Suprapubic skin (tissue), 4 donors: ENCODE measurements at regions not wholly inside any gene's neighbourhood (a gene's known extent, or its start where the extent isn't known, plus 50 kb on each side); places are given as distances from the start of the nearest gene placed in this dataset.
"Not testable (repeated sequence)": the region's sequence is repeated elsewhere in the genome, so short reads cannot be mapped to it uniquely, and the experiment has no call there.

Source experiments
- DNase-seq, 2 donors: peaks; one replicate each; pipeline ENCODE4 v3.0.0-alpha.2; 2019; ENCODE audit warnings: low spot score in 2 of 2
- H3K27ac ChIP-seq: fragments of 200-600 bp; sonication (generic); one replicate; pipeline ENCODE4 v1.5.1; 2019
- H3K27me3 ChIP-seq: fragments of 200-600 bp; sonication (generic); one replicate; pipeline ENCODE4 v1.5.1; 2019
- H3K36me3 ChIP-seq: fragments of 200-600 bp; sonication (generic); one replicate; pipeline ENCODE4 v1.5.1; 2019
- H3K4me1 ChIP-seq: fragments of 200-600 bp; sonication (generic); one replicate; pipeline ENCODE4 v1.5.1; 2019
- H3K4me3 ChIP-seq: fragments of 200-600 bp; sonication (generic); one replicate; pipeline ENCODE4 v1.5.1; 2019; ENCODE audit warnings: mild to moderate bottlenecking
- H3K9me3 ChIP-seq: fragments of 200-600 bp; sonication (generic); one replicate; pipeline ENCODE4 v1.5.1; 2019
- EP300 ChIP-seq: sonication (generic); formaldehyde crosslinking; IDR thresholded peaks from one replicate; pipeline ENCODE4 v1.6.1; 2017; ENCODE audit warnings: antibody characterized with exemption
- POLR2A ChIP-seq, 2 donors: fragments of 450-650 bp; IDR thresholded peaks; one replicate each; pipeline ENCODE4 v1.6.1; 2017; ENCODE audit warnings: antibody characterized with exemption in 2 of 2, mild to moderate bottlenecking in 2 of 2, moderate library complexity in 2 of 2
- POLR2AphosphoS5 ChIP-seq, 3 donors: sonication (generic); formaldehyde crosslinking; IDR thresholded peaks; one replicate each; pipeline ENCODE4 v1.6.1; 2017; ENCODE audit warnings: antibody characterized with exemption in 3 of 3
- WGBS: methylation state at CpG from one replicate; pipeline ENCODE4 v1.1.5; 2018; 5-methylcytosine and 5-hydroxymethylcytosine counted together
- TF ChIP-seq, protein P1 (sequence below), 2 donors: fragments of 200-600 bp in 1 of 2; fragments of 450-650 bp in 1 of 2; sonication (generic) in 1 of 2; IDR thresholded peaks; one replicate each; pipeline ENCODE4 v1.5.1; 2016 to 2019; ENCODE audit warnings: antibody characterized with exemption in 2 of 2, mild to moderate bottlenecking in 1 of 2, moderate library complexity in 1 of 2

GRCh38 chr2:228771774-228772173 lies 499.3 kb downstream of the PID1 start:
- H3K27ac ChIP-seq: peak overlapping the region; percentile 81
- 51% methylated on average over 1 of the region's 1 CpG for WGBS
- peaks cover 5% of the 10 kb centered on the region for H3K4me1 ChIP-seq
- H3K4me3 ChIP-seq: no peak overlapping the region
- TF ChIP-seq EP300 (no peak), POLR2A (IDR thresholded peaks at IDR 0.05) (peak in 1 of 2 donors; percentile 30), POLR2AphosphoS5 (IDR thresholded peaks at IDR 0.05) (peak in 1 of 3 donors; percentile 53)
- TF ChIP-seq, protein P1, sequence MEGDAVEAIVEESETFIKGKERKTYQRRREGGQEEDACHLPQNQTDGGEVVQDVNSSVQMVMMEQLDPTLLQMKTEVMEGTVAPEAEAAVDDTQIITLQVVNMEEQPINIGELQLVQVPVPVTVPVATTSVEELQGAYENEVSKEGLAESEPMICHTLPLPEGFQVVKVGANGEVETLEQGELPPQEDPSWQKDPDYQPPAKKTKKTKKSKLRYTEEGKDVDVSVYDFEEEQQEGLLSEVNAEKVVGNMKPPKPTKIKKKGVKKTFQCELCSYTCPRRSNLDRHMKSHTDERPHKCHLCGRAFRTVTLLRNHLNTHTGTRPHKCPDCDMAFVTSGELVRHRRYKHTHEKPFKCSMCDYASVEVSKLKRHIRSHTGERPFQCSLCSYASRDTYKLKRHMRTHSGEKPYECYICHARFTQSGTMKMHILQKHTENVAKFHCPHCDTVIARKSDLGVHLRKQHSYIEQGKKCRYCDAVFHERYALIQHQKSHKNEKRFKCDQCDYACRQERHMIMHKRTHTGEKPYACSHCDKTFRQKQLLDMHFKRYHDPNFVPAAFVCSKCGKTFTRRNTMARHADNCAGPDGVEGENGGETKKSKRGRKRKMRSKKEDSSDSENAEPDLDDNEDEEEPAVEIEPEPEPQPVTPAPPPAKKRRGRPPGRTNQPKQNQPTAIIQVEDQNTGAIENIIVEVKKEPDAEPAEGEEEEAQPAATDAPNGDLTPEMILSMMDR (IDR thresholded peaks at IDR 0.05): no peak
- DNase-seq: no peak
- no peaks in the 10 kb centered on the region for H3K9me3 ChIP-seq
- H3K36me3 ChIP-seq: no peaks in the 10 kb centered on the region
- H3K27me3 ChIP-seq: no peaks in the 10 kb centered on the region

DNA sequence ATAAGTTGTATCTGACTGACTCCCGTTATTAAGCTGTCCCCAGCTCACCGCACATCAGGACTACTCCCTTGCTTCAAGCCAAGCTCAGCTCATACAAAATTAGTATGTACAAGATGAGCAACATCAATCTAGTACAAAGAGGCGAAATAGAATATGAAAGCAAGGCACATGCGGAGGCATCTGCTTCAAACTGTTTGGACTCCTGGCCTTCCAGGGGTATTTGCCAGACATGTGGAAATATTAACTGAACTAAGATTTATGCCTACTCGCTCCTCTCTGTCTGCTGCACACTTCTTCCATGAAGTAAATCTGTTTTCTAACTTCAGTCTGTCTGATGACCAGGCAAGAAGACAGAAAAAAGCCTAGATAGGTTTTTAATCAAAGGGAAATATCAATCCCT lies 499.8 kb downstream of the PID1 start:
- DNase-seq: peak; percentile 66 to 78
- peak in 1 of 3 donors; percentile 29 for TF ChIP-seq POLR2AphosphoS5 (IDR thresholded peaks at IDR 0.05)
- no peak for TF ChIP-seq EP300
- no peaks in the 10 kb centered on the region for H3K9me3 ChIP-seq
- peaks cover 5% of the 10 kb centered on the region for H3K4me1 ChIP-seq
- H3K27me3 ChIP-seq: no peaks in the 10 kb centered on the region
- H3K4me3 ChIP-seq: no peak overlapping the region
- WGBS: 53% methylated on average over 5 of the region's 5 CpGs
- no peaks in the 10 kb centered on the region for H3K36me3 ChIP-seq
- peak overlapping the region; percentile 81 for H3K27ac ChIP-seq

- WGBS: 13% methylated on average over 1 of the region's 1 CpG
- DNase-seq: no peak
- Histone ChIP-seq H3K36me3 (no peaks in the 10 kb centered on the region), H3K27ac (no peak overlapping the region), H3K4me1 (peaks cover 5% of the 10 kb centered on the region), H3K4me3 (no peak overlapping the region), H3K9me3 (no peaks in the 10 kb centered on the region), H3K27me3 (no peaks in the 10 kb centered on the region)
- no peak for TF ChIP-seq EP300
- TF ChIP-seq POLR2A (IDR thresholded peaks at IDR 0.05): no peak
- TF ChIP-seq, protein P1 (IDR thresholded peaks at IDR 0.05): no peak
- TF ChIP-seq POLR2AphosphoS5 (IDR thresholded peaks at IDR 0.05): no peak
Observed at GRCh38 chr2:228768818-228769217, 502.3 kb downstream of the PID1 start.

DNA sequence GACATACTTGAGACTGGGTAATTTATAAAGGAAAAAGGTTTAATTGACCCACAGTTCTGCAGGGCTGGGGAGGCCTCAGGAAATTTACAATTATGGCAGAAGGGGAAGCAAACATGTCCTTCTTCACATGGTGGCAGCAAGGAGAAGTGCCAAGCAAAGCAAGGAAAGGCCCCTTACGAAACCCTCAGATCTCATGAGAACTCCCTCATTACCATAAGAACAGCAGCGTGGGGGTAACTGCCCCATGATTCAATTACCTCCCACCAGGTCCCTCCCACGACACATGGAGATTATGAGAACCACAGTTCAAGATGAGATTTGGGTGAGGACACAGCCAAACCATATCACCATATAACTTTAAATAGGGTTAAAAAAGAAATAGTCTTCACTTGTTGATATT lies 502.9 kb downstream of the PID1 start:
- not testable (repeated sequence) for H3K4me1 ChIP-seq, H3K27ac ChIP-seq, H3K4me3 ChIP-seq, H3K9me3 ChIP-seq, DNase-seq, H3K36me3 ChIP-seq, H3K27me3 ChIP-seq
- WGBS: 74% methylated on average over 3 of the region's 3 CpGs

- Histone ChIP-seq H3K4me3 (no peak overlapping the region), H3K36me3 (no peaks in the 10 kb centered on the region), H3K9me3 (no peaks in the 10 kb centered on the region), H3K27me3 (no peaks in the 10 kb centered on the region), H3K27ac (no peak overlapping the region), H3K4me1 (peaks cover 5% of the 10 kb centered on the region)
- TF ChIP-seq, protein P1 (IDR thresholded peaks at IDR 0.05): no peak
- DNase-seq: no peak
- 66% methylated on average over 2 of the region's 2 CpGs for WGBS
Observed at GRCh38 chr2:228767196-228767595, 503.9 kb downstream of the PID1 start.

DNA sequence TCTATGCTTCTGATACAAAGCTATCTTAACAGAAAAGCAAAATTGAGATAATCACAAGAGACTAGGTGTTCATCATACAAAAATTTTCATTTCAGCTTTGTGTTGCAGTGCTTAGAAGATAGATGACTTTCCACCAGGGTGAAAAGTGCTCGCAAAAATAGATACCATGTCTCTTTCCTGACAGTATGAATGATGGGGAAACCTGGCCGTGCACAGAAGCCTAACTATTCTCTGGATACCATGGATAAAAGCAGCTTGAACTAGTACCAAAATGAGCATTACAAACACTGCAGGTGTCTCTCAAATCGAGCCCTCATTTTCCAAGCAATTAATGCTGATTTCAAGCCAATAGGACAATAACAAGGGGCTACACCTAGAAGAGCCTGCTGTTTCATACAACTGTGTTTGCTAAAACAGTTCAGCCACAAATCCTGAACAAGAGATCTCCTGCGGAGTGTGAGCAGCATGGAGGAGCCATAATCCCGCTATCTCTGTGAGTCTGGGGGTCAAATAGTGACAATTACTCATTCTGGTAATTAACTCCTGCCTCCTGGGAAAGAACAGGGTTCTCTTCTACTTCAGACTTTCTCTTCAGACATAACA lies 507.6 kb downstream of the PID1 start:
- Histone ChIP-seq H3K36me3 (no peaks in the 10 kb centered on the region), H3K4me3 (no peak overlapping the region), H3K27me3 (no peaks in the 10 kb centered on the region), H3K4me1 (no peaks in the 10 kb centered on the region), H3K9me3 (no peaks in the 10 kb centered on the region), H3K27ac (no peak overlapping the region)
- TF ChIP-seq POLR2AphosphoS5 (IDR thresholded peaks at IDR 0.05) (no peak), POLR2A (IDR thresholded peaks at IDR 0.05) (no peak), EP300 (no peak)
- TF ChIP-seq, protein P1 (IDR thresholded peaks at IDR 0.05): no peak
- no peak for DNase-seq
- WGBS: 46% methylated on average over 5 of the region's 5 CpGs
